ENCODE measurements at regions not wholly inside any gene's neighbourhood (a gene's known extent, or its start where the extent isn't known, plus 50 kb on each side); places are given as distances from the start of the nearest gene placed in this dataset.

DNA sequence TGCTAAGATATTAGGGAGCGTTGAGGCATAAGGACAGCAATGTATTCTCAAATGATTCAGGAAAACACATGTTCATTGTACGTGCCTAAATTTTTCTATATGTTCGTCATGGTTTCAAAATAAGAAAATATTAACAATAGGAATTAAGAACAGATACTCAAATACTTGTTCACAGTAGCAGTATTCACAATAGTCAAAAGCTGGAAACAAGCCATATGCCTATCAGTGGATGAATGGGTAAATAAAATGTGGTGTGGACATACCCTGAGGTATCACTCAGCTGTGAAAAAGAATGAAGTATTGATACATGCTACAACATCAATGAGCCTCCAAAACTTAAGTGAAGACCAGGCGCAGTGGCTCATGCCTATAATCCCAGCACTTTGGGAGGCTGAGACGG, 84.7 kb upstream of the PTER start:
- CTCF ChIA-PET: no interaction called here
- Histone ChIP-seq H3K9me3 (replicated peaks; ENCODE audit: control insufficient read depth, insufficient read depth, low read length) (no peaks in the 10 kb centered on the region), H3K27ac (ENCODE audit: insufficient read depth, low read depth, low read length) (no peak overlapping the region), H3K36me3 (ENCODE audit: control insufficient read depth in 2 of 2, extremely low read depth in 1 of 2, insufficient read depth in 2 of 2, low read length in 2 of 2) (no peaks in the 10 kb centered on the region), H3K27me3 (ENCODE audit: control insufficient read depth in 2 of 2, insufficient read depth in 2 of 2, low read length in 2 of 2) (no peaks in the 10 kb centered on the region), H3K79me2 (ENCODE audit: control insufficient read depth, insufficient read depth, low read length) (no peaks in the 10 kb centered on the region), H2AFZ (ENCODE audit: low read depth, low read length) (no peak overlapping the region), H4K20me1 (replicated peaks; ENCODE audit: control insufficient read depth, extremely low read depth, insufficient read depth, low read length) (no peaks in the 10 kb centered on the region), H3K9me1 (replicated peaks; ENCODE audit: control insufficient read depth, extremely low read depth, insufficient read depth, low read length) (no peaks in the 10 kb centered on the region), H3K4me3 (replicated peaks in 1 of 3; ENCODE audit: insufficient read depth in 1 of 3, low read depth in 1 of 3, low read length in 3 of 3) (no peak overlapping the region), H3K4me1 (ENCODE audit: control insufficient read depth, extremely low read depth, insufficient read depth, low read length) (no peaks in the 10 kb centered on the region), H3K9ac (replicated peaks; ENCODE audit: extremely low read depth, insufficient read depth, low read length) (no peak overlapping the region), H3K4me2 (ENCODE audit: insufficient read depth, low read length) (no peak overlapping the region)
- FAIRE-seq (no peak), DNase-seq (ENCODE audit: low read depth, low spot score) (no peak)
- dilution Hi-C loops (cut with MboI; ENCODE audit: extremely low pct_ligation_motif_present, low sequenced_read_pairs): no loop called here
- BruUV-seq (replicated peaks): no TSS peak
- POLR2A ChIA-PET: no interaction called here
- TF ChIP-seq POLR2A (IDR thresholded peaks at IDR 0.05; ENCODE audit: low read depth, low read length): no peak
- TF ChIP-seq, protein P1, sequence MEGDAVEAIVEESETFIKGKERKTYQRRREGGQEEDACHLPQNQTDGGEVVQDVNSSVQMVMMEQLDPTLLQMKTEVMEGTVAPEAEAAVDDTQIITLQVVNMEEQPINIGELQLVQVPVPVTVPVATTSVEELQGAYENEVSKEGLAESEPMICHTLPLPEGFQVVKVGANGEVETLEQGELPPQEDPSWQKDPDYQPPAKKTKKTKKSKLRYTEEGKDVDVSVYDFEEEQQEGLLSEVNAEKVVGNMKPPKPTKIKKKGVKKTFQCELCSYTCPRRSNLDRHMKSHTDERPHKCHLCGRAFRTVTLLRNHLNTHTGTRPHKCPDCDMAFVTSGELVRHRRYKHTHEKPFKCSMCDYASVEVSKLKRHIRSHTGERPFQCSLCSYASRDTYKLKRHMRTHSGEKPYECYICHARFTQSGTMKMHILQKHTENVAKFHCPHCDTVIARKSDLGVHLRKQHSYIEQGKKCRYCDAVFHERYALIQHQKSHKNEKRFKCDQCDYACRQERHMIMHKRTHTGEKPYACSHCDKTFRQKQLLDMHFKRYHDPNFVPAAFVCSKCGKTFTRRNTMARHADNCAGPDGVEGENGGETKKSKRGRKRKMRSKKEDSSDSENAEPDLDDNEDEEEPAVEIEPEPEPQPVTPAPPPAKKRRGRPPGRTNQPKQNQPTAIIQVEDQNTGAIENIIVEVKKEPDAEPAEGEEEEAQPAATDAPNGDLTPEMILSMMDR (IDR thresholded peaks at IDR 0.05; ENCODE audit: extremely low read depth in 1 of 2, insufficient read depth in 1 of 2, low read depth in 1 of 2, low read length in 2 of 2): no peak
- no peak for TF ChIP-seq POLR2AphosphoS5 (IDR thresholded peaks at IDR 0.05; ENCODE audit: insufficient read depth, low read depth, low read length)
- TF ChIP-seq GATA2 (IDR thresholded peaks at IDR 0.05; ENCODE audit: insufficient read depth, insufficient read length, low read depth, low read length): no peak
- TF ChIP-seq FOS (IDR thresholded peaks at IDR 0.05; ENCODE audit: borderline replicate concordance, insufficient read depth, low read length): no peak
- no peak for TF ChIP-seq JUN (IDR thresholded peaks at IDR 0.05; ENCODE audit: borderline replicate concordance, insufficient read depth, insufficient read length, low read depth)
- TF ChIP-seq, protein P2, sequence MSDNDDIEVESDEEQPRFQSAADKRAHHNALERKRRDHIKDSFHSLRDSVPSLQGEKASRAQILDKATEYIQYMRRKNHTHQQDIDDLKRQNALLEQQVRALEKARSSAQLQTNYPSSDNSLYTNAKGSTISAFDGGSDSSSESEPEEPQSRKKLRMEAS (IDR thresholded peaks at IDR 0.05; ENCODE audit: insufficient read depth, insufficient read length): no peak
- no peak for TF ChIP-seq MYC (IDR thresholded peaks at IDR 0.05; ENCODE audit: low read depth, low read length)
- no peak for TF ChIP-seq EZH2 (IDR thresholded peaks at IDR 0.05; ENCODE audit: borderline replicate concordance, low read depth, low read length, severe bottlenecking)
- intact Hi-C loops (cut with micrococcal nuclease): no loop called here

Data from endothelial cell of umbilical vein (primary cell).